Hepatocyte (in vitro differentiated cells): ENCODE measurements at regions not wholly inside any gene's neighbourhood (a gene's known extent, or its start where the extent isn't known, plus 50 kb on each side); places are given as distances from the start of the nearest gene placed in this dataset.

Experiments
- CTCF ChIP-seq: fragments of 200-600 bp; sonication (generic); IDR thresholded peaks from 2 replicates; pipeline ENCODE4 v1.5.1; 2016; ENCODE audit warnings: antibody characterized with exemption, mild to moderate bottlenecking; ENCODE audit not compliant: poor library complexity
- EZH2 ChIP-seq: fragments of 200-600 bp; sonication (generic); IDR thresholded peaks from 2 replicates; pipeline ENCODE4 v1.6.1; 2016; ENCODE audit warnings: antibody characterized with exemption, mild to moderate bottlenecking, borderline replicate concordance
- EZH2phosphoT487 ChIP-seq: fragments of 200-600 bp; sonication (generic); IDR thresholded peaks from one replicate; pipeline ENCODE4 v1.6.1; 2018; ENCODE audit warnings: antibody characterized with exemption, mild to moderate bottlenecking, low read depth, moderate library complexity; ENCODE audit not compliant: unreplicated experiment, severe bottlenecking

DNA sequence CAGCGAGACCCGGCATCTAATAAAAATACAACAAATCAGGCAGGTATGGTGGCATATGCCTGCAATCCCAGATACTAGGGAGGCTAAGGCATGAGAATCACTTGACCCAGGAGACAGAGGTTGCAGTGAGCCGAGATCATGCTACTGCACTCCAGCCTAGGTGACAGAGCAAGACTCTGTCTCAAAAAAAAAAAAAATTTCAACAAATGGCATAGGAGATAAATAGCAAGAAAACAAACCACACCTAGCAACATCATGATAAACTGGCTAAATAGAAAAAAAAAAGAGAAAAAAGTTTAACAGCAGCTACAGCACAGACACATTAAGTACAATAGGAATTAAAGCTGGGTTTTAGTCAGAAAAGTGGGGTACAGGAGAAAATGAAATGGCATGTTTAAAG lies 1034.6 kb upstream of the LRRN3 start:
- TF ChIP-seq CTCF (no peak), EZH2phosphoT487 (no peak), EZH2 (no peak)
